Common myeloid progenitor, CD34-positive (primary cell): ENCODE measurements at regions not wholly inside any gene's neighbourhood (a gene's known extent, or its start where the extent isn't known, plus 50 kb on each side); places are given as distances from the start of the nearest gene placed in this dataset.

Source experiments
- CTCF ChIA-PET: fragments of 350-600 bp; sonication (Branson Sonifier 250); formaldehyde crosslinking; loops from one replicate; lab custom pipeline; 2021; ENCODE audit warnings: antibody characterized with exemption; lab: Charles Lee
- POLR2A ChIA-PET: fragments of 350-600 bp; sonication (Branson Sonifier 250); formaldehyde crosslinking; loops from one replicate; lab custom pipeline; 2021; ENCODE audit warnings: antibody characterized with exemption; lab: Charles Lee
- DNase-seq, 3 donors: peaks; one replicate each; pipeline versions ENCODE4 v3.0.0 to v3.0.0-alpha.2; 2013
- H3K27ac ChIP-seq, 2 experiments: 1 replicate in 1 of 2; 2 replicates in 1 of 2; pipeline ENCODE4 v1.7.0; 2013; ENCODE audit warnings: inconsistent platforms in 2 of 2, low read length in 2 of 2, mild to moderate bottlenecking in 2 of 2, low read depth in 1 of 2, moderate library complexity in 1 of 2; ENCODE audit not compliant: severe bottlenecking in 2 of 2, insufficient read depth in 1 of 2, poor library complexity in 1 of 2
- H3K27me3 ChIP-seq, 5 experiments: replicated peaks in 2 of 5; 1 replicate in 3 of 5; 2 replicates in 2 of 5; pipeline versions ENCODE4 v1.6.1 to v1.7.0; 2013; ENCODE audit warnings: low read length in 4 of 5, mild to moderate bottlenecking in 2 of 5, moderate library complexity in 2 of 5, inconsistent platforms in 1 of 5; ENCODE audit not compliant: insufficient read depth in 5 of 5, control insufficient read depth in 4 of 5
- H3K36me3 ChIP-seq, 4 experiments: 1 replicate in 2 of 4; 2 replicates in 2 of 4; pipeline versions ENCODE4 v1.6.1 to v1.7.0; 2013; ENCODE audit warnings: low read length in 3 of 4, control low read depth in 1 of 4, mild to moderate bottlenecking in 1 of 4; ENCODE audit not compliant: control insufficient read depth in 4 of 4, insufficient read depth in 4 of 4
- H3K4me1 ChIP-seq, 4 experiments: 1 replicate in 3 of 4; 2 replicates in 1 of 4; pipeline versions ENCODE4 v1.6.1 to v1.7.1; 2013; ENCODE audit warnings: low read length in 3 of 4, mild to moderate bottlenecking in 3 of 4, control low read depth in 1 of 4, inconsistent platforms in 1 of 4, moderate library complexity in 1 of 4; ENCODE audit not compliant: control insufficient read depth in 4 of 4, insufficient read depth in 4 of 4; ENCODE audit errors: control extremely low read depth in 1 of 4
- H3K4me3 ChIP-seq, 7 experiments: 1 replicate in 4 of 7; 2 replicates in 3 of 7; pipeline versions ENCODE4 v1.5.1 to v1.7.0; 2013; ENCODE audit warnings: mild to moderate bottlenecking in 7 of 7, low read length in 6 of 7, moderate library complexity in 6 of 7, inconsistent platforms in 2 of 7, low read depth in 2 of 7, control low read depth in 1 of 7; ENCODE audit not compliant: insufficient read depth in 4 of 7, control insufficient read depth in 1 of 7; ENCODE audit errors: extremely low read depth in 1 of 7
- H3K9me3 ChIP-seq, 5 experiments: 1 replicate in 4 of 5; 2 replicates in 1 of 5; pipeline versions ENCODE4 v1.6.1 to v1.7.1; 2013; ENCODE audit warnings: low read length in 4 of 5, mild to moderate bottlenecking in 2 of 5, inconsistent platforms in 1 of 5, low read depth in 1 of 5, moderate library complexity in 1 of 5; ENCODE audit not compliant: control insufficient read depth in 4 of 5, insufficient read depth in 2 of 5; ENCODE audit errors: control extremely low read depth in 1 of 5
- WGBS: methylation state at CpG from one replicate; pipeline ENCODE4 v1.1.5; 2013; ENCODE audit not compliant: insufficient coverage; 5-methylcytosine and 5-hydroxymethylcytosine counted together

GRCh38 chr11:115580927-115581680 is 76.9 kb upstream of the CADM1 start:
- H3K27ac ChIP-seq: no peak overlapping the region
- no peaks in the 10 kb centered on the region for H3K4me1 ChIP-seq
- H3K9me3 ChIP-seq: no peaks in the 10 kb centered on the region
- no peak overlapping the region for H3K4me3 ChIP-seq
- no peaks in the 10 kb centered on the region for H3K36me3 ChIP-seq
- 76% methylated on average over 5 of the region's 7 CpGs for WGBS
- peaks cover 0 to 12% (median 0%) of the 10 kb centered on the region in 5 experiments for H3K27me3 ChIP-seq
- ChIA-PET POLR2A (no interaction called here), CTCF (no interaction called here)
- no peak for DNase-seq

- peaks cover 0 to 12% (median 0%) of the 10 kb centered on the region in 5 experiments for H3K27me3 ChIP-seq
- POLR2A ChIA-PET: no interaction called here
- no peaks in the 10 kb centered on the region for H3K4me1 ChIP-seq
- no peak for DNase-seq
- H3K4me3 ChIP-seq: no peak overlapping the region
- WGBS: no CpG with 5 or more reads among the region's 4 CpGs
- CTCF ChIA-PET: no interaction called here
- no peak overlapping the region for H3K27ac ChIP-seq
- no peaks in the 10 kb centered on the region for H3K9me3 ChIP-seq
- H3K36me3 ChIP-seq: no peaks in the 10 kb centered on the region
Observed at GRCh38 chr11:115580416-115580815, 76.2 kb upstream of the CADM1 start.

- CTCF ChIA-PET: no interaction called here
- H3K4me1 ChIP-seq: no peaks in the 10 kb centered on the region
- no peaks in the 10 kb centered on the region for H3K9me3 ChIP-seq
- DNase-seq: no peak
- H3K36me3 ChIP-seq: no peaks in the 10 kb centered on the region
- POLR2A ChIA-PET: no interaction called here
- peaks cover 0 to 12% (median 0%) of the 10 kb centered on the region in 5 experiments for H3K27me3 ChIP-seq
- WGBS: 94% methylated on average over 3 of the region's 5 CpGs
- H3K4me3 ChIP-seq: no peak overlapping the region
- H3K27ac ChIP-seq: no peak overlapping the region
Observed at GRCh38 chr11:115579181-115579825, 75.1 kb upstream of the CADM1 start.

DNA sequence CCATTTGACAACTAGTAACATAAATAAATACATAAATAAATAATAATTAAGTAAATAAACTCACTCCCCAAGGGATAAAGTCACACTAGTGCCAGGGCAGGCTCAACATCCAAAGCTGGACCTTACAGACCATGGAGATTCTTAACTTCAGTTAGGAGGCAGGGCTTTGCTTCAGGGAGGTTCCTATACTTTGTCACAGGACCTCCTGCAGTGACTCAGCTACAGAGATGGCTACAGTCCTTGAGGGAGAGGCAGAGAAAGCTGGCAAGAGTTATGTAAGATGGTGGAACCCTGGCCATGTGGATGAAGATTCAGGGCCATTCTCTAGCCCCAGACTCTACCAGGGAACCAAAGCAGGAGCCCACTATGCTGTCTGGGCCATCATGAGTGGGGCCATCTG is 74.1 kb upstream of the CADM1 start:
- H3K36me3 ChIP-seq: no peaks in the 10 kb centered on the region
- H3K27me3 ChIP-seq: peaks cover 0 to 12% (median 0%) of the 10 kb centered on the region in 5 experiments
- no peaks in the 10 kb centered on the region for H3K4me1 ChIP-seq
- POLR2A ChIA-PET: no interaction called here
- CTCF ChIA-PET: no interaction called here
- no peak overlapping the region for H3K27ac ChIP-seq
- H3K9me3 ChIP-seq: no peaks in the 10 kb centered on the region
- no peak overlapping the region for H3K4me3 ChIP-seq
- no peak for DNase-seq

DNA sequence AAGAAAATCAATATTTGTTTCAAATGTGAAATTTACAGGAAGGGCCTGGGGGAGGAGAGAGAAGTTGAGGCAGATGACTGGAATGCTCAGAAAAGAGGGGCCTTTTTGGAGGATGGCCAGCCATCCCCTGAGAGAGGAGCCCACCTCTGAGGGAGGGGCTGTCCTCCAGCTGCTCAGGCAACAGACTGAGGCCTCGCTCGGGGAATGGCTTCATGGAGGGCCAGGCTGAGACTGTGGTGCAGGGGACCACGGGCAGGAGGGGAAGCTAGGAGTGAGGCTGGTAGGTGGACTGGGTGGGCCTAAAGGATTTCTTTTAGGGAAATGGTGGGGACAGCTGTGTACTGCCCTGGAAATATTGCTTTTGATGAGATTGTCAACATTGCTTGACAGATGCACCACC is 73.5 kb upstream of the CADM1 start:
- H3K9me3 ChIP-seq: no peaks in the 10 kb centered on the region
- ChIA-PET POLR2A (no interaction called here), CTCF (no interaction called here)
- 93% methylated on average over 3 of the region's 3 CpGs for WGBS
- no peak for DNase-seq
- peaks cover 0 to 12% (median 0%) of the 10 kb centered on the region in 5 experiments for H3K27me3 ChIP-seq
- H3K27ac ChIP-seq: no peak overlapping the region
- no peaks in the 10 kb centered on the region for H3K4me1 ChIP-seq
- H3K36me3 ChIP-seq: no peaks in the 10 kb centered on the region
- H3K4me3 ChIP-seq: no peak overlapping the region

DNA sequence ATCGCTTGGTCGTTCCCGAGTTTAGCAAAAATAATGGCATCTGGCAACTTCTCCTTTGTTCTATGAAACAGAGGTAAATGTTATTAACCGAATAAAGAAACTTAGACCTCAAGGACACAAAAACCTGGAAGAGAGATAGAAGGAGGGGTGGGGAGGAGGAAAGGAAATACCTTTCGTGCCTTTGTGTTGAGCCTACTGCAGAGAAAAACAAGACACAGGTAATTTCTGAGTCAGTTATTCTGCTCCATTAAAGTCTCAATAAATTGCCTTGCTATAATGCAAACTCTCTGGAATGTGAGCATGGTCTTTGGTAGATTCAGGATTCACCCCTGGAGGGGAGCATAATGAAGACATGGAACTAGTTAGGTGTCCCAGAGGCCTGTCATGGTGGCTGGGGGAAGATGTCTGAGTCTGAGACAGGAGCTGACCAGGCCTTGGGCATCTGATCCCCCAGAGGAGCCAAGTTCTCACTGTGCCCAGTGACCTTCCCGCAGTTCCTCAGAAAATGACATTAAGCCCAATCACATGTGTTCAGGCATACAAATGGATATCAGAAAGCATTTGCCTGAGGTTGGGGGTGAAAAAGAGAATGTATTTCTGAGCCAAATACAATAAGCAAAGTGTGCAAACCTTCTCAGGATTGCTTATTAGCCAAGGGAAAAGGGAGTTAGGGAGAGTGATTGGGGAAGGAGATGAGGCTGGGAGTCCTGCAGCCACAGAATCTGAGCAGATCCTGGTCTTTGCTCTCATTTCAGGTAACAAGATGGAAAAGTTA is 72.6 kb upstream of the CADM1 start:
- H3K36me3 ChIP-seq: no peaks in the 10 kb centered on the region
- no peaks in the 10 kb centered on the region for H3K4me1 ChIP-seq
- WGBS: 100% methylated on average over 1 of the region's 6 CpGs
- H3K4me3 ChIP-seq: no peak overlapping the region
- no peak for DNase-seq
- POLR2A ChIA-PET: no interaction called here
- CTCF ChIA-PET: no interaction called here
- H3K27me3 ChIP-seq: peaks cover 0 to 12% (median 0%) of the 10 kb centered on the region in 5 experiments
- no peaks in the 10 kb centered on the region for H3K9me3 ChIP-seq
- H3K27ac ChIP-seq: no peak overlapping the region

GRCh38 chr11:115572551-115572950 is 68.3 kb upstream of the CADM1 start:
- Histone ChIP-seq H3K27me3 (peaks cover 0 to 1% (median 0%) of the 10 kb centered on the region in 5 experiments), H3K36me3 (no peaks in the 10 kb centered on the region), H3K9me3 (no peaks in the 10 kb centered on the region), H3K27ac (no peak overlapping the region), H3K4me1 (no peaks in the 10 kb centered on the region), H3K4me3 (no peak overlapping the region)
- ChIA-PET POLR2A (no interaction called here), CTCF (no interaction called here)
- 97% methylated on average over 5 of the region's 5 CpGs for WGBS
- DNase-seq: no peak
